ENCODE measurements at regions not wholly inside any gene's neighbourhood (a gene's known extent, or its start where the extent isn't known, plus 50 kb on each side); places are given as distances from the start of the nearest gene placed in this dataset.

DNA sequence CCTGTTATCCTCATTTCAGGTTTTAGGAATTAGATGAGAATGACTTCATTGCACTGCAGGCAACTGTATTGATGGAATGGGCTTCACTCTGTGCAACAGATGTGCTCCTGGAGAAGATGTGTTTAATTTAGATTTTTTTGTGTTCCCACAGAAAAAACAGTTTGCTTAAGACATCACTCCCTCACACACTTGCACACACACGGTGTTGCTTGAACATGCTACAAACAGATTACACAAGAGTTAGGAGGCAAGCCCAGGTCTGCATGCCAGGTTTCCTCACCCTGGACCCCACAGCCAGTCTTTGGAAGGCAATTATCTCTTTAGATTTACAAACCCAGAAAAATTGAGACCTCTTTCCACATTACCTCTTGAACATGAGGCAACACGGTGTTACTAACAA lies 93.7 kb upstream of the KLHL29 start:
- H3K27ac ChIP-seq (ENCODE audit: low read depth, low read length) = no peak overlapping the region
- no peaks in the 10 kb centered on the region for H3K36me3 ChIP-seq (ENCODE audit: control insufficient read depth in 5 of 5, insufficient read depth in 5 of 5, low read length in 5 of 5)
- H3K27me3 ChIP-seq (ENCODE audit: control insufficient read depth in 5 of 5, insufficient read depth in 4 of 5, low read length in 5 of 5) = peaks cover 0 to 2% (median 0%) of the 10 kb centered on the region in 5 donors
- no peaks in the 10 kb centered on the region for H3K9me3 ChIP-seq (ENCODE audit: control insufficient read depth in 5 of 5, low read length in 5 of 5)
- H3K4me3 ChIP-seq (ENCODE audit: low read depth in 1 of 5, low read length in 5 of 5) = no peak overlapping the region
- peaks cover 11 to 36% (median 30%) of the 10 kb centered on the region in 5 donors for H3K4me1 ChIP-seq (ENCODE audit: control insufficient read depth in 5 of 5, insufficient read depth in 5 of 5, low read length in 5 of 5)
- no peak overlapping the region for H3K9ac ChIP-seq (ENCODE audit: low read length in 5 of 5)

- H3K4me3 ChIP-seq (ENCODE audit: low read depth in 1 of 5, low read length in 5 of 5) = no peak overlapping the region
These were observed 93.0 kb upstream of the KLHL29 start for GRCh38 chr2:23292024-23292423.

DNA sequence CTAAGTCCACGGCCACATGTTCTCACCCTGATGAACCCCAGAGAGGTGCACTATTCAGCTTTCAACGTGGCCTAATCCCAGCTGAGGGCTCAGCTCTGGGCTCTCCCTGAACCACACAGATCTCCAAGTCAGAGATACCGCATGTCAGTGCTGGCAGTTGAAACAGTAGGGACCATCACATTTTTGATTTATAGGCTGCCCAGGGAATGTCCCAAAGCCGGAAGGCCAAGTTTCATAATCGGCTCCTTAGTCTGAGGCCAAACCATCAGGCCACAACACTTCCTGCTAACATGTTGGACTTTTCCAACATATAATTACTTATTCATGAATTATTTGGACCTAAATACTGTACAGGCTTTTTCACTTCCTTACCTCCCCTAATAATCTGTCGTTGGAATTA lies 91.9 kb upstream of the KLHL29 start:
- Histone ChIP-seq H3K27me3 (ENCODE audit: control insufficient read depth in 5 of 5, insufficient read depth in 4 of 5, low read length in 5 of 5) (peaks cover 0 to 2% (median 0%) of the 10 kb centered on the region in 5 donors), H3K4me3 (ENCODE audit: low read depth in 1 of 5, low read length in 5 of 5) (peak overlapping the region in 1 of 5 donors; percentile 9), H3K9ac (ENCODE audit: low read length in 5 of 5) (no peak overlapping the region), H3K9me3 (ENCODE audit: control insufficient read depth in 5 of 5, low read length in 5 of 5) (no peaks in the 10 kb centered on the region), H3K27ac (ENCODE audit: low read depth, low read length) (no peak overlapping the region), H3K36me3 (ENCODE audit: control insufficient read depth in 5 of 5, insufficient read depth in 5 of 5, low read length in 5 of 5) (no peaks in the 10 kb centered on the region), H3K4me1 (ENCODE audit: control insufficient read depth in 5 of 5, insufficient read depth in 5 of 5, low read length in 5 of 5) (peaks cover 2 to 20% (median 14%) of the 10 kb centered on the region in 5 donors)

More at GRCh38 chr2:23292024-23292423, 93.0 kb upstream of the KLHL29 start:
- no peaks in the 10 kb centered on the region for H3K36me3 ChIP-seq (ENCODE audit: control insufficient read depth in 5 of 5, insufficient read depth in 5 of 5, low read length in 5 of 5)
- no peak overlapping the region for H3K27ac ChIP-seq (ENCODE audit: low read depth, low read length)
- H3K4me1 ChIP-seq (ENCODE audit: control insufficient read depth in 5 of 5, insufficient read depth in 5 of 5, low read length in 5 of 5) = peaks cover 6 to 29% (median 23%) of the 10 kb centered on the region in 5 donors
- no peak overlapping the region for H3K9ac ChIP-seq (ENCODE audit: low read length in 5 of 5)
- H3K27me3 ChIP-seq (ENCODE audit: control insufficient read depth in 5 of 5, insufficient read depth in 4 of 5, low read length in 5 of 5) = peaks cover 0 to 2% (median 0%) of the 10 kb centered on the region in 5 donors
- no peaks in the 10 kb centered on the region for H3K9me3 ChIP-seq (ENCODE audit: control insufficient read depth in 5 of 5, low read length in 5 of 5)

DNA sequence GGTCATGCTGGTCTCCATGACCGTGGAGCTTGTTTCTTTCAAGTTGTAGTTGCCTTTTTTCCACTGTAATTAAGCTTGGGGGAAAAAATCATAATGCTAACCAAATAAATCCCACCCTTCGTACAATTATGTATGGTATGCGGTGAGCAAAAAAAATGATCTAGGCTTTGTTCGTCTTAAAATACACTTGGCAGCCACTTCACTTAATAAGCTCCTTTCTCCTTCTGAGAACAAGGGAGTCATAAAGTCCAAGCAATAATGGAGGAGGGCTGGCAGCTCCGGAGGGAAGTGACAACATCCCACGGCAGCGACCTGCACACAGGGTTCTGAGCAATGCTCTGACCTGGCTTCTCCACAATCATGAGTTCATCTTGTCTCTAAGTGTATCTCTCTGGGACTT lies 91.2 kb upstream of the KLHL29 start:
- Histone ChIP-seq H3K4me1 (ENCODE audit: control insufficient read depth in 5 of 5, insufficient read depth in 5 of 5, low read length in 5 of 5) (peaks cover 2 to 20% (median 14%) of the 10 kb centered on the region in 5 donors), H3K27me3 (ENCODE audit: control insufficient read depth in 5 of 5, insufficient read depth in 4 of 5, low read length in 5 of 5) (peaks cover 0 to 2% (median 0%) of the 10 kb centered on the region in 5 donors), H3K4me3 (ENCODE audit: low read depth in 1 of 5, low read length in 5 of 5) (no peak overlapping the region), H3K9ac (ENCODE audit: low read length in 5 of 5) (no peak overlapping the region), H3K9me3 (ENCODE audit: control insufficient read depth in 5 of 5, low read length in 5 of 5) (no peaks in the 10 kb centered on the region), H3K36me3 (ENCODE audit: control insufficient read depth in 5 of 5, insufficient read depth in 5 of 5, low read length in 5 of 5) (no peaks in the 10 kb centered on the region), H3K27ac (ENCODE audit: low read depth, low read length) (no peak overlapping the region)

GRCh38 chr2:23294238-23294637 lies 90.7 kb upstream of the KLHL29 start:
- no peak overlapping the region for H3K9ac ChIP-seq (ENCODE audit: low read length in 5 of 5)
- peaks cover 2 to 20% (median 14%) of the 10 kb centered on the region in 5 donors for H3K4me1 ChIP-seq (ENCODE audit: control insufficient read depth in 5 of 5, insufficient read depth in 5 of 5, low read length in 5 of 5)
- no peak overlapping the region for H3K27ac ChIP-seq (ENCODE audit: low read depth, low read length)
- H3K9me3 ChIP-seq (ENCODE audit: control insufficient read depth in 5 of 5, low read length in 5 of 5) = no peaks in the 10 kb centered on the region
- H3K27me3 ChIP-seq (ENCODE audit: control insufficient read depth in 5 of 5, insufficient read depth in 4 of 5, low read length in 5 of 5) = peaks cover 0 to 2% (median 0%) of the 10 kb centered on the region in 5 donors
- H3K36me3 ChIP-seq (ENCODE audit: control insufficient read depth in 5 of 5, insufficient read depth in 5 of 5, low read length in 5 of 5) = no peaks in the 10 kb centered on the region
- no peak overlapping the region for H3K4me3 ChIP-seq (ENCODE audit: low read depth in 1 of 5, low read length in 5 of 5)

DNA sequence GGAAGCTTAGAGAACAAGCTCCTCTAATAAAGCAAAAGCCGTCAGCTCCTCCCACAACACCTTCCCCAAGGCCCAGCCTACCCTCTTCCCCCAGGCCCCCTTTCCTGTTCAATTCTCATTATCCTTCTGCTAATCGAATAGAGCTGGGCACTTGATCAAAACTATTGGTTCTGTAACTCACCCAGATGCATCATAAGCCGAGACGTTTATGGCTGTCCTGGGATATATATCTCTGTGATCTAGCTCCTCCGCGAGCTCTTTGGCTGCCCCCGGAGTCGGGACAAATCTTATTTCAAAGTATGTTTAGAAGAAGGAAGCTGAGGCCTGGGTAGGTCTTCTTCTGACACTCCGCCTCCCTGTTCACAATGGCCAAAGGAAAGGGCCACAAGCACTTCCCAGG lies 88.3 kb upstream of the KLHL29 start:
- H3K9me3 ChIP-seq (ENCODE audit: control insufficient read depth in 5 of 5, low read length in 5 of 5) = no peaks in the 10 kb centered on the region
- H3K36me3 ChIP-seq (ENCODE audit: control insufficient read depth in 5 of 5, insufficient read depth in 5 of 5, low read length in 5 of 5) = no peaks in the 10 kb centered on the region
- H3K27me3 ChIP-seq (ENCODE audit: control insufficient read depth in 5 of 5, insufficient read depth in 4 of 5, low read length in 5 of 5) = peaks cover 0 to 2% (median 0%) of the 10 kb centered on the region in 5 donors
- peaks cover 2 to 15% (median 14%) of the 10 kb centered on the region in 5 donors for H3K4me1 ChIP-seq (ENCODE audit: control insufficient read depth in 5 of 5, insufficient read depth in 5 of 5, low read length in 5 of 5)
- H3K9ac ChIP-seq (ENCODE audit: low read length in 5 of 5) = no peak overlapping the region
- H3K4me3 ChIP-seq (ENCODE audit: low read depth in 1 of 5, low read length in 5 of 5) = no peak overlapping the region
- H3K27ac ChIP-seq (ENCODE audit: low read depth, low read length) = no peak overlapping the region

DNA sequence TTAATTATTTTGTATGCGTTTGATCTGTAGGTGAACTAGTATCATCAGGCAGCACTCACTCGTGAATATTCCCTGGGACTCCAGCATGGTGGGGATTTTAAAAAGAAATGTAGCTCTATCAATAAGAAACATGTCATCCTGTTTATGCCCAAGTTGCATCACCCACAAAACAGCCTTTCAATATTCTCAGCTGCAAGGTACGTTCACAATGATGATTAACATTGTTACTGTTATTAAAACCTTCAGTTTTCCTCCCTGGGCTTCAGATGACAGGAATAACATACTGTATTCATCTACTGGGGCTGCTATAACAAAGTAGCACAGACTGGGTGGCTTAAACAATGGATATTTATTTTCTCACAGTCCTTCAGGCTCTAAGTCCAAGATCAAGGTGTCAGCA lies 87.9 kb upstream of the KLHL29 start:
- Histone ChIP-seq H3K9ac (ENCODE audit: low read length in 5 of 5) (no peak overlapping the region), H3K27me3 (ENCODE audit: control insufficient read depth in 5 of 5, insufficient read depth in 4 of 5, low read length in 5 of 5) (peaks cover 0 to 2% (median 0%) of the 10 kb centered on the region in 5 donors), H3K4me3 (ENCODE audit: low read depth in 1 of 5, low read length in 5 of 5) (no peak overlapping the region), H3K4me1 (ENCODE audit: control insufficient read depth in 5 of 5, insufficient read depth in 5 of 5, low read length in 5 of 5) (peaks cover 2 to 15% (median 14%) of the 10 kb centered on the region in 5 donors), H3K9me3 (ENCODE audit: control insufficient read depth in 5 of 5, low read length in 5 of 5) (no peaks in the 10 kb centered on the region), H3K36me3 (ENCODE audit: control insufficient read depth in 5 of 5, insufficient read depth in 5 of 5, low read length in 5 of 5) (no peaks in the 10 kb centered on the region), H3K27ac (ENCODE audit: low read depth, low read length) (no peak overlapping the region)

DNA sequence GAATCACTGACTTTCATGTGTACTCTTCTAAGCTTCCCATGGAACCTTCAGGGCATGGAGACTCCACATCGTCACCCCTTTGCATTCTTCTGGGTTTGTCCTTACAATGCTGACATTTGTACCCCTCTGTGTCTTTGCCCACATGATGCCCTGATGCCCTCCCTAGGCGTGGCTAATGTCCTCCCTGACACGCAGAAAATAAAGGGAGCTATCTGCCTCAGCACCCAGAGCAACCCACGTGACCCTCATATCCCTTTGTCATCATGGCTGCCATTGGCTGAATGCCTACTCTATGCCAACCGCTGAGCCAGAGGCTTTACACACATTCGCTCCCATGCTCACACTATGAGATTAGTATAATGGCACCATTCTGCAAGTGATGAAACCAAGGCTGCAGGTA lies 86.4 kb upstream of the KLHL29 start:
- H3K4me3 ChIP-seq (ENCODE audit: low read depth in 1 of 5, low read length in 5 of 5) = no peak overlapping the region
- H3K4me1 ChIP-seq (ENCODE audit: control insufficient read depth in 5 of 5, insufficient read depth in 5 of 5, low read length in 5 of 5) = peaks cover 0 to 4% (median 1%) of the 10 kb centered on the region in 5 donors
- H3K27ac ChIP-seq (ENCODE audit: low read depth, low read length) = no peak overlapping the region
- no peaks in the 10 kb centered on the region for H3K36me3 ChIP-seq (ENCODE audit: control insufficient read depth in 5 of 5, insufficient read depth in 5 of 5, low read length in 5 of 5)
- peaks cover 0 to 2% (median 0%) of the 10 kb centered on the region in 5 donors for H3K27me3 ChIP-seq (ENCODE audit: control insufficient read depth in 5 of 5, insufficient read depth in 4 of 5, low read length in 5 of 5)
- no peaks in the 10 kb centered on the region for H3K9me3 ChIP-seq (ENCODE audit: control insufficient read depth in 5 of 5, low read length in 5 of 5)
- no peak overlapping the region for H3K9ac ChIP-seq (ENCODE audit: low read length in 5 of 5)

GRCh38 chr2:23299476-23300195 lies 85.3 kb upstream of the KLHL29 start:
- H3K27me3 ChIP-seq (ENCODE audit: control insufficient read depth in 5 of 5, insufficient read depth in 4 of 5, low read length in 5 of 5) = peaks cover 0 to 4% (median 0%) of the 10 kb centered on the region in 5 donors
- no peak overlapping the region for H3K27ac ChIP-seq (ENCODE audit: low read depth, low read length)
- H3K4me1 ChIP-seq (ENCODE audit: control insufficient read depth in 5 of 5, insufficient read depth in 5 of 5, low read length in 5 of 5) = peaks cover 0 to 3% (median 0%) of the 10 kb centered on the region in 5 donors
- no peaks in the 10 kb centered on the region for H3K9me3 ChIP-seq (ENCODE audit: control insufficient read depth in 5 of 5, low read length in 5 of 5)
- H3K9ac ChIP-seq (ENCODE audit: low read length in 5 of 5) = no peak overlapping the region
- no peaks in the 10 kb centered on the region for H3K36me3 ChIP-seq (ENCODE audit: control insufficient read depth in 5 of 5, insufficient read depth in 5 of 5, low read length in 5 of 5)
- H3K4me3 ChIP-seq (ENCODE audit: low read depth in 1 of 5, low read length in 5 of 5) = no peak overlapping the region

DNA sequence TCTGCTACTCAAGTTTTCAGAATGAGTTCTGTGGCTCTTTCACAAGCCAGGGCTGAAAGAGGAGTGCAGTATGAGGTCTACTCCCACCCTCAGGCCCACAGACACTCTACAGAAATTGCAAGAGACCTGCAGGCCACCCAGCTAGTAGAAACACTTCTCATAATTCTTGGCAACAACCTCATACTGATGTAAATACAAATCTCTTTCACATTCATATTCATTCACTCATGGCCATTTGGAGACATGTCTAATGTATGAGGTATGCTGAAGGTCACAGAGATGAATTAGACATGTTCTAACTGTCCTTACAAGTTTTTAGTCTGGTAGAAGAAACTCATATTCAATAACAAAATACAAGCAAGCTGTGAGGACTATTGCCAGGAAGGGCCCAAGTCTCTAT lies 83.8 kb upstream of the KLHL29 start:
- Histone ChIP-seq H3K36me3 (ENCODE audit: control insufficient read depth in 5 of 5, insufficient read depth in 5 of 5, low read length in 5 of 5) (no peaks in the 10 kb centered on the region), H3K9ac (ENCODE audit: low read length in 5 of 5) (no peak overlapping the region), H3K9me3 (ENCODE audit: control insufficient read depth in 5 of 5, low read length in 5 of 5) (no peaks in the 10 kb centered on the region), H3K4me1 (ENCODE audit: control insufficient read depth in 5 of 5, insufficient read depth in 5 of 5, low read length in 5 of 5) (peaks cover 0 to 7% (median 4%) of the 10 kb centered on the region in 5 donors), H3K27ac (ENCODE audit: low read depth, low read length) (no peak overlapping the region), H3K27me3 (ENCODE audit: control insufficient read depth in 5 of 5, insufficient read depth in 4 of 5, low read length in 5 of 5) (peaks cover 0 to 4% (median 0%) of the 10 kb centered on the region in 5 donors), H3K4me3 (ENCODE audit: low read depth in 1 of 5, low read length in 5 of 5) (no peak overlapping the region)
